WI38 (cell line): ENCODE measurements at regions not wholly inside any gene's neighbourhood (a gene's known extent, or its start where the extent isn't known, plus 50 kb on each side); places are given as distances from the start of the nearest gene placed in this dataset.

Source experiments
- H3K4me3 ChIP-seq: 2 replicates; pipeline ENCODE4 v1.5.1; 2011; ENCODE audit warnings: low read depth, mild to moderate bottlenecking, control low read depth, low read length
- CTCF ChIP-seq: IDR thresholded peaks from 2 replicates; pipeline ENCODE4 v1.5.1; 2012; ENCODE audit warnings: low read depth, mild to moderate bottlenecking, control low read depth, low read length

GRCh38 chr12:114992443-114992842 lies 308.5 kb upstream of the TBX3 start:
- no peak for TF ChIP-seq CTCF
- H3K4me3 ChIP-seq = no peak overlapping the region

GRCh38 chr12:114990381-114990780 lies 306.4 kb upstream of the TBX3 start:
- no peak for TF ChIP-seq CTCF
- no peak overlapping the region for H3K4me3 ChIP-seq

- H3K4me3 ChIP-seq = no peak overlapping the region
- no peak for TF ChIP-seq CTCF
These were observed 302.9 kb upstream of the TBX3 start for GRCh38 chr12:114986849-114987248.

- H3K4me3 ChIP-seq = no peak overlapping the region
- no peak for TF ChIP-seq CTCF
These were observed 302.3 kb upstream of the TBX3 start for GRCh38 chr12:114986178-114986714.

- no peak for TF ChIP-seq CTCF
- H3K4me3 ChIP-seq = no peak overlapping the region
These were observed 300.7 kb upstream of the TBX3 start for GRCh38 chr12:114984634-114985061.

- no peak overlapping the region for H3K4me3 ChIP-seq
- TF ChIP-seq CTCF = no peak
These were observed 298.8 kb upstream of the TBX3 start for GRCh38 chr12:114982760-114983159.

GRCh38 chr12:114981036-114981435 lies 297.1 kb upstream of the TBX3 start:
- no peak for TF ChIP-seq CTCF
- no peak overlapping the region for H3K4me3 ChIP-seq
